Endothelial cell (in vitro differentiated cells): ENCODE measurements at regions not wholly inside any gene's neighbourhood (a gene's known extent, or its start where the extent isn't known, plus 50 kb on each side); places are given as distances from the start of the nearest gene placed in this dataset.

Experiments
- DNase-seq: peaks from one replicate; pipeline ENCODE4 v3.0.0; 2021; ENCODE audit warnings: low spot score
- H3K27ac Mint-ChIP-seq: one replicate; pipeline ENCODE4 v1.8.0; 2021; ENCODE audit warnings: mixed read lengths, inconsistent platforms; ENCODE audit not compliant: unreplicated experiment
- H3K27me3 Mint-ChIP-seq: one replicate; pipeline ENCODE4 v1.8.0; 2021; ENCODE audit warnings: mild to moderate bottlenecking, moderate library complexity, mixed read lengths, inconsistent platforms; ENCODE audit not compliant: unreplicated experiment
- H3K36me3 Mint-ChIP-seq: one replicate; pipeline ENCODE4 v1.8.0; 2021; ENCODE audit warnings: mild to moderate bottlenecking, low read depth, mixed read lengths, inconsistent platforms; ENCODE audit not compliant: unreplicated experiment
- H3K4me1 Mint-ChIP-seq: one replicate; pipeline ENCODE4 v1.8.0; 2021; ENCODE audit warnings: mild to moderate bottlenecking, mixed read lengths, inconsistent platforms; ENCODE audit not compliant: unreplicated experiment
- H3K4me3 Mint-ChIP-seq: one replicate; pipeline ENCODE4 v1.8.0; 2021; ENCODE audit warnings: mild to moderate bottlenecking, mixed read lengths, inconsistent platforms; ENCODE audit not compliant: unreplicated experiment
- H3K9me3 Mint-ChIP-seq: one replicate; pipeline ENCODE4 v1.8.0; 2021; ENCODE audit warnings: mixed read lengths, inconsistent platforms; ENCODE audit not compliant: unreplicated experiment
- CTCF ChIP-seq: fragments of 200-600 bp; sonication (generic); IDR thresholded peaks from one replicate; pipeline ENCODE4 v1.5.0; 2021; ENCODE audit warnings: antibody characterized with exemption; ENCODE audit not compliant: unreplicated experiment

DNA sequence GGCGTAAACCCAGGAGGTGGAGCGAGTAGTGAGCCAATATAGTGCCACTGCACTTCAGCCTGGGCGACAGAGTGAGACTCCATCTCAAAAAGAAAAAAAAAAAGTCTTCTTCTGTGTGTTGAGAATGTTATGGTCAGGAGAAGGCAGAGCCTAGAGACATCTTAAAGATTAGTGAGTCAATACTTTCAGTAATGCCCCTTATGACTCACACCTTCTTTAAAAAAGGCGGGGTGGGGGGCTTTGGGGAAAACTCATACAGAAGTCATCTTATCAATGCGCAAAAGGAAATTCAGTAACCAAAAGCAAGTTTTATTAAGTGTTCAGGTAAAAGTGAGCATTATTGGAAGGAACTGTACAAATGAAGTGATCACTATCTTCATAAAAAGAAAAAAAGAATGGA, 1369.8 kb upstream of the LRRTM3 start:
- no peaks in the 10 kb centered on the region for H3K4me1 Mint-ChIP-seq

DNA sequence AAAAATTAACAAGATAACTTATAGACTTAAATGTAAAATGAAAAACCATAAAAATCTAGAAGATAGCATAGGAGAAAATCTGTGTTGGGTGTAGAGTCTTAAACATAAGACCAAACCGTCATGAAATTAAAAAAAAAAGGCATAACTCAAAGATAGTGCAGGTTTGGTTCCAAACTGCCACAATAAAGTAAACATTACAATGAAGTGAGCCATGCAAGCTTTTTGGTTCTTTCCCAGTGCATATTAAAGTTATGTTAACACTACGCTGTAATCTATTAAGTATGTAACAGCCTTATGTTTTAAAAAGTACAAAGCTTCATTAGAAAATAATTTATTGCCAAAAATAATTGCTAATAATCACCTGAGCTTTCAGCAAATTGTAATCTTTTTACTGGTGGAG, 1366.5 kb upstream of the LRRTM3 start:
- no peak overlapping the region for H3K4me3 Mint-ChIP-seq
- H3K36me3 Mint-ChIP-seq: no peaks in the 10 kb centered on the region
- no peak for TF ChIP-seq CTCF
- H3K4me1 Mint-ChIP-seq: no peaks in the 10 kb centered on the region
- no peak overlapping the region for H3K27ac Mint-ChIP-seq
- H3K9me3 Mint-ChIP-seq: no peaks in the 10 kb centered on the region
- no peak for DNase-seq
- no peaks in the 10 kb centered on the region for H3K27me3 Mint-ChIP-seq

More for the DNA sequence above, 1369.8 kb upstream of the LRRTM3 start:
- Mint-ChIP-seq H3K36me3 (no peaks in the 10 kb centered on the region), H3K27ac (no peak overlapping the region), H3K9me3 (no peaks in the 10 kb centered on the region), H3K27me3 (no peaks in the 10 kb centered on the region), H3K4me3 (no peak overlapping the region)
- DNase-seq: no peak
- TF ChIP-seq CTCF: no peak

- DNase-seq: no peak
- no peaks in the 10 kb centered on the region for H3K9me3 Mint-ChIP-seq
- no peak overlapping the region for H3K27ac Mint-ChIP-seq
- no peak overlapping the region for H3K4me3 Mint-ChIP-seq
- peaks cover 1% of the 10 kb centered on the region for H3K4me1 Mint-ChIP-seq
- TF ChIP-seq CTCF: no peak
- no peaks in the 10 kb centered on the region for H3K36me3 Mint-ChIP-seq
- no peaks in the 10 kb centered on the region for H3K27me3 Mint-ChIP-seq
Measured at GRCh38 chr10:65565246-65565645, 1360.6 kb upstream of the LRRTM3 start.

DNA sequence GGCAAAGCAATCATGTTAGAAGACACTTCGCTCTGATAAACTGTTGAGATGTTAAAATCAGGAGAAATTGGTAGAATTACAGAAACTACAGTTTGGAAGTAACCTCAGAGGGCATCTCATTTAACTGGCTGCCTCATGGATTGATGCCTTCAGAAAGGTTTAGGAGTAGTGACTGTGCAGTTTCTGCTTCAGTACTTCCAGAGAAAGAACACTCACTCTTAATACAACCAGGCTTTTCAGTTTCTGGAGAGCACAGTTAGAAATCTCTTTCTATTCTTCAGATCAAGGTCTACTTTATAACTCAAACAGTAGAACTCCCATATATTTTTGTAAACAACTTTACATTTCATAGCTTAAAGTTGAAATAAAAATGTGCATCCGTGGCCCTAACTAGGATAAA, 1358.9 kb upstream of the LRRTM3 start:
- H3K9me3 Mint-ChIP-seq: no peaks in the 10 kb centered on the region
- no peaks in the 10 kb centered on the region for H3K36me3 Mint-ChIP-seq
- H3K27me3 Mint-ChIP-seq: no peaks in the 10 kb centered on the region
- H3K27ac Mint-ChIP-seq: no peak overlapping the region
- TF ChIP-seq CTCF: no peak
- H3K4me3 Mint-ChIP-seq: no peak overlapping the region
- peaks cover 9% of the 10 kb centered on the region for H3K4me1 Mint-ChIP-seq
- no peak for DNase-seq

DNA sequence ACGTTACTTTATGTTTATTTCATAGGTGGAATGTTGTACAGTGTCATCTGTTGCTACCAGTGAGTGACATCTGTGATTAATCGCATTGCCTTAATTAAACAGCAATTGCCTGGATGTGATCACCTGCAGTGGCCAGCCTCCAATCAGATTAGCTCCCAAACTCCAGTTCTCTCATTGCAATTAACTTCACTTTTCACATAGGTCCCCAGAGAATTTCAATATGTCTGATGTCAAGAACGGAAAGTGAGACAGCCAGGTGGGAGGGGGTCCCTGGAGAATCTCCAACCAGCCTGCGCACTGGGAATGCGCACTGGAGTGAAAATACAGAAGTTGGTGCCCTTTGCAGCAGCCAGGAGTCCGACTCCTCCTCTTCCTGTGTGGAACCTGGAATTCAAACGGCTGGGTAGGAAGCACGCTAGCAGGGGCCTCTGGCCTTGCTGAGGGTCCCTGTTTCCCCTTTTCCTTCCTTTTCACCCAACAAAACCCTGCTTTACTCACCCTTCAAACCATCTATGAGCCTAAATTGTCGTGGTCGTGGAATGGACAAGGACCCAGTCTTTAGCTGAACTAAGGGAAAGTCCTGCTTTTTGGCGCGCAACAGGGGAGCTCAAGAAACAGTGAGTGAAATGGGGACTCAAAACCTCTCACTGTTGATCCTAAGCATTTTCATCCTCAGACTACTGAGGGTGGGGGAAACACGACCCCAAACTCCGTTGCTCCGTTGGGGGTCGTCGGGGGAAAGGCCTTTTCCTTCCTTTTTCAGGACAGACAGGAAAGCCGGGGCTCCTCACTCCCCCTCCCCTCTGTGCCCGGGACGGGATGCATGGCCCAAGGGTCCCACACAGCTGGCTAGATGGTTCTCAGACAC, 1355.5 kb upstream of the LRRTM3 start:
- no peaks in the 10 kb centered on the region for H3K36me3 Mint-ChIP-seq
- DNase-seq: peak; percentile 56
- H3K4me3 Mint-ChIP-seq: peak overlapping the region; percentile 93
- H3K9me3 Mint-ChIP-seq: no peaks in the 10 kb centered on the region
- TF ChIP-seq CTCF: no peak
- H3K27ac Mint-ChIP-seq: peak overlapping the region; percentile 95
- no peaks in the 10 kb centered on the region for H3K27me3 Mint-ChIP-seq
- peaks cover 11% of the 10 kb centered on the region for H3K4me1 Mint-ChIP-seq
